GM23338 (cell line): ENCODE measurements at regions not wholly inside any gene's neighbourhood (a gene's known extent, or its start where the extent isn't known, plus 50 kb on each side); places are given as distances from the start of the nearest gene placed in this dataset.

ENCODE experiments used
- CREB1 ChIP-seq: fragments of 250-450 bp; sonication (Bioruptor Pico); IDR thresholded peaks from 2 replicates; pipeline ENCODE4 v1.5.0; 2020; ENCODE audit warnings: low read depth, mild to moderate bottlenecking, moderate library complexity
- CTCF ChIP-seq, 2 experiments: fragments of 200-600 bp in 1 of 2; sonication (generic) in 1 of 2; conservative IDR thresholded peaks; 2 replicates each; pipeline versions ENCODE4 v1.5.1 to v1.6.1; 2016 to 2017; ENCODE audit warnings: antibody characterized with exemption in 2 of 2, low read depth in 2 of 2, mild to moderate bottlenecking in 2 of 2, moderate library complexity in 1 of 2
- EZH2 ChIP-seq: fragments of 200-600 bp; sonication (generic); IDR thresholded peaks from one replicate; pipeline ENCODE4 v1.8.0; 2017; ENCODE audit warnings: antibody characterized with exemption, mild to moderate bottlenecking, low read depth; ENCODE audit not compliant: unreplicated experiment
- POLR2AphosphoS5 ChIP-seq: IDR thresholded peaks from 2 replicates; pipeline ENCODE4 v1.6.1; 2016; ENCODE audit warnings: antibody characterized with exemption, low read depth
- REST ChIP-seq: IDR thresholded peaks from one replicate; pipeline ENCODE4 v1.6.1; 2018; ENCODE audit warnings: antibody characterized with exemption; ENCODE audit not compliant: unreplicated experiment
- ZNF114 ChIP-seq: fragments of 250-450 bp; sonication (Bioruptor Pico); IDR thresholded peaks from 2 replicates; pipeline ENCODE4 v1.5.0; 2020; ENCODE audit warnings: mild to moderate bottlenecking, moderate library complexity

- no peak for TF ChIP-seq POLR2AphosphoS5
- TF ChIP-seq CTCF (conservative IDR thresholded peaks at IDR 0.05; ENCODE audit: low read depth in 2 of 2), result no peak
- no peak for TF ChIP-seq REST
- TF ChIP-seq EZH2, result no peak
- TF ChIP-seq CREB1 (CRISPR knock-in tag), result no peak
- TF ChIP-seq ZNF114 (CRISPR knock-in tag), result no peak
Observed at GRCh38 chr2:22126978-22127377, 1003.2 kb downstream of the TDRD15 start.
